ENCODE measurements at regions not wholly inside any gene's neighbourhood (a gene's known extent, or its start where the extent isn't known, plus 50 kb on each side); places are given as distances from the start of the nearest gene placed in this dataset.

- Histone ChIP-seq H3K9me3 (no peaks in the 10 kb centered on the region), H3K27me3 (no peaks in the 10 kb centered on the region), H3K36me3 (ENCODE audit: low read depth, missing control alignments) (no peaks in the 10 kb centered on the region), H3K27ac (no peak overlapping the region), H3K4me3 (no peak overlapping the region), H3K4me1 (no peaks in the 10 kb centered on the region)
- DNase-seq: no peak
- TF ChIP-seq POLR2A (IDR thresholded peaks at IDR 0.05): no peak
- TF ChIP-seq, protein P1, sequence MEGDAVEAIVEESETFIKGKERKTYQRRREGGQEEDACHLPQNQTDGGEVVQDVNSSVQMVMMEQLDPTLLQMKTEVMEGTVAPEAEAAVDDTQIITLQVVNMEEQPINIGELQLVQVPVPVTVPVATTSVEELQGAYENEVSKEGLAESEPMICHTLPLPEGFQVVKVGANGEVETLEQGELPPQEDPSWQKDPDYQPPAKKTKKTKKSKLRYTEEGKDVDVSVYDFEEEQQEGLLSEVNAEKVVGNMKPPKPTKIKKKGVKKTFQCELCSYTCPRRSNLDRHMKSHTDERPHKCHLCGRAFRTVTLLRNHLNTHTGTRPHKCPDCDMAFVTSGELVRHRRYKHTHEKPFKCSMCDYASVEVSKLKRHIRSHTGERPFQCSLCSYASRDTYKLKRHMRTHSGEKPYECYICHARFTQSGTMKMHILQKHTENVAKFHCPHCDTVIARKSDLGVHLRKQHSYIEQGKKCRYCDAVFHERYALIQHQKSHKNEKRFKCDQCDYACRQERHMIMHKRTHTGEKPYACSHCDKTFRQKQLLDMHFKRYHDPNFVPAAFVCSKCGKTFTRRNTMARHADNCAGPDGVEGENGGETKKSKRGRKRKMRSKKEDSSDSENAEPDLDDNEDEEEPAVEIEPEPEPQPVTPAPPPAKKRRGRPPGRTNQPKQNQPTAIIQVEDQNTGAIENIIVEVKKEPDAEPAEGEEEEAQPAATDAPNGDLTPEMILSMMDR (IDR thresholded peaks at IDR 0.05): no peak
- intact Hi-C loops (cut with DNase I; ENCODE audit: low total_unique reads): no loop called here
- WGBS, 2 donors: 88 to 100% methylated on average over 1 to 7 of the region's 7 CpGs
Observed at GRCh38 chr13:24011266-24011665, 114.0 kb upstream of the C1QTNF9B start.

DNA sequence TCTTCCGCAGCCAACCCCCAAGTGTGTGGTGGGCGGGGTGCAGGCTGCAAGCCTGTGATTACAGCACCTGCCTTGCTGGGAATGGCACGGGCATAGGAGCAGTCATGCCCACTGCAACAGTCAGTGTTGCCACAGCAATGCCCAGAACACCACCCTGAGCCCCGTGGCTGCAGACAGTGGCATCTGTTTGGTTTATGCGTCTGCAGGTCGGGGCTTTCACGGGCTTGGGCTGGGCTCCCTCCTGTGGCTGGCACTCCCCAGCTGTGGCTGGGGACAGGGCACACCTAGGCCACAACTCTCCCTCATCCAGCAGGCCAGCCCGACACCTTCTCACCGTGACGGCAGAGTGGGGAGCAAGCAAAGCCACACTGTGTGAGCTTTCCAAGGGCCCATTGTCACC lies 115.3 kb upstream of the C1QTNF9B start:
- no peak overlapping the region for H3K27ac ChIP-seq
- no peaks in the 10 kb centered on the region for H3K9me3 ChIP-seq
- H3K36me3 ChIP-seq (ENCODE audit: low read depth, missing control alignments): no peaks in the 10 kb centered on the region
- no peaks in the 10 kb centered on the region for H3K4me1 ChIP-seq
- H3K4me3 ChIP-seq: no peak overlapping the region
- DNase-seq: no peak
- intact Hi-C loops (cut with DNase I; ENCODE audit: low total_unique reads): no loop called here
- no peaks in the 10 kb centered on the region for H3K27me3 ChIP-seq
- WGBS, 2 donors: 92 to 97% methylated on average over 10 of the region's 10 CpGs
- TF ChIP-seq POLR2A (IDR thresholded peaks at IDR 0.05): no peak
- TF ChIP-seq, protein P1 (IDR thresholded peaks at IDR 0.05): no peak

GRCh38 chr13:24013189-24013588 lies 115.9 kb upstream of the C1QTNF9B start:
- WGBS, 2 donors: 98 to 100% methylated on average over 6 of the region's 6 CpGs
- no peaks in the 10 kb centered on the region for H3K9me3 ChIP-seq
- H3K36me3 ChIP-seq (ENCODE audit: low read depth, missing control alignments): no peaks in the 10 kb centered on the region
- no peaks in the 10 kb centered on the region for H3K4me1 ChIP-seq
- intact Hi-C loops (cut with DNase I; ENCODE audit: low total_unique reads): no loop called here
- DNase-seq: no peak
- no peaks in the 10 kb centered on the region for H3K27me3 ChIP-seq
- TF ChIP-seq POLR2A (IDR thresholded peaks at IDR 0.05): no peak
- TF ChIP-seq, protein P1 (IDR thresholded peaks at IDR 0.05): no peak
- no peak overlapping the region for H3K27ac ChIP-seq
- H3K4me3 ChIP-seq: no peak overlapping the region

GRCh38 chr13:24016046-24016445 lies 118.7 kb upstream of the C1QTNF9B start:
- H3K9me3 ChIP-seq: no peaks in the 10 kb centered on the region
- 91% methylated on average over 5 to 8 of the region's 8 CpGs for WGBS, 2 donors
- intact Hi-C loops (cut with DNase I; ENCODE audit: low total_unique reads): no loop called here
- no peak overlapping the region for H3K27ac ChIP-seq
- H3K36me3 ChIP-seq (ENCODE audit: low read depth, missing control alignments): no peaks in the 10 kb centered on the region
- no peak for DNase-seq
- no peak for TF ChIP-seq POLR2A (IDR thresholded peaks at IDR 0.05)
- TF ChIP-seq, protein P1 (IDR thresholded peaks at IDR 0.05): no peak
- no peak overlapping the region for H3K4me3 ChIP-seq
- no peaks in the 10 kb centered on the region for H3K4me1 ChIP-seq
- H3K27me3 ChIP-seq: no peaks in the 10 kb centered on the region

DNA sequence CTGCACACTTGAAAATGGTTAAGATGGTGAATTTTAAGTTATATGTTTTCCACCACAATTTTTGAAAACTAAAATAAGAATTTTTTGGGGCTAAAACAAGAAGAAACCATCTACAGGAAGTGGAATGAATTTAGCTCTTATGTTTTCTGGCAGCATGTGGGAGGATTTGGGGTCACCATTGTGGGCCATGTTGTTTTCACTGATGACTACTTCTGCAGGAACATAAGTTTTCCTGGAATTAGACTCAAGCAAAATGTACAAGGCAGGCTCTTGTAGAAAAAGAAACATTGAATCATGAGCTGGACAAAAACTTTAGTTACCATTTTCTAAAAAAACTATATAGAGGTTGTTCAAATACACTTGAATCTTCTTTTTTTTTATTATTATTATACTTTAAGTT lies 125.3 kb upstream of the C1QTNF9B start:
- no peak overlapping the region for H3K4me3 ChIP-seq
- H3K9me3 ChIP-seq: no peaks in the 10 kb centered on the region
- H3K36me3 ChIP-seq (ENCODE audit: low read depth, missing control alignments): no peaks in the 10 kb centered on the region
- no peaks in the 10 kb centered on the region for H3K27me3 ChIP-seq
- H3K27ac ChIP-seq: no peak overlapping the region
- DNase-seq: no peak
- intact Hi-C loops (cut with DNase I; ENCODE audit: low total_unique reads): loop anchor here (10.0 kb wide), 1 partner anchor 192 kb away; no protein-coding TSS in a partner anchor
- TF ChIP-seq, protein P1 (IDR thresholded peaks at IDR 0.05): no peak
- no peak for TF ChIP-seq POLR2A (IDR thresholded peaks at IDR 0.05)
- H3K4me1 ChIP-seq: no peaks in the 10 kb centered on the region

All from testis (tissue), 2 donors.